GM12865 (cell line): ENCODE measurements at regions not wholly inside any gene's neighbourhood (a gene's known extent, or its start where the extent isn't known, plus 50 kb on each side); places are given as distances from the start of the nearest gene placed in this dataset.

Experiments used
- DNase-seq: peaks from one replicate; pipeline ENCODE4 v3.0.0; 2010; ENCODE audit warnings: low read depth
- H3K4me3 ChIP-seq: 2 replicates; pipeline ENCODE4 v1.5.1; 2011; ENCODE audit warnings: mild to moderate bottlenecking, low read depth, low read length, control low read depth
- TF ChIP-seq, protein P1 (sequence below): IDR thresholded peaks from 2 replicates; pipeline ENCODE4 v1.5.1; 2011; ENCODE audit warnings: low read length, control low read depth, low read depth, inconsistent platforms; ENCODE audit not compliant: insufficient read depth; ENCODE audit errors: missing control alignments

GRCh38 chr6:14313248-14313647, 195.7 kb downstream of the CD83 start:
- peak; percentile 23 for DNase-seq
- TF ChIP-seq, protein P1, sequence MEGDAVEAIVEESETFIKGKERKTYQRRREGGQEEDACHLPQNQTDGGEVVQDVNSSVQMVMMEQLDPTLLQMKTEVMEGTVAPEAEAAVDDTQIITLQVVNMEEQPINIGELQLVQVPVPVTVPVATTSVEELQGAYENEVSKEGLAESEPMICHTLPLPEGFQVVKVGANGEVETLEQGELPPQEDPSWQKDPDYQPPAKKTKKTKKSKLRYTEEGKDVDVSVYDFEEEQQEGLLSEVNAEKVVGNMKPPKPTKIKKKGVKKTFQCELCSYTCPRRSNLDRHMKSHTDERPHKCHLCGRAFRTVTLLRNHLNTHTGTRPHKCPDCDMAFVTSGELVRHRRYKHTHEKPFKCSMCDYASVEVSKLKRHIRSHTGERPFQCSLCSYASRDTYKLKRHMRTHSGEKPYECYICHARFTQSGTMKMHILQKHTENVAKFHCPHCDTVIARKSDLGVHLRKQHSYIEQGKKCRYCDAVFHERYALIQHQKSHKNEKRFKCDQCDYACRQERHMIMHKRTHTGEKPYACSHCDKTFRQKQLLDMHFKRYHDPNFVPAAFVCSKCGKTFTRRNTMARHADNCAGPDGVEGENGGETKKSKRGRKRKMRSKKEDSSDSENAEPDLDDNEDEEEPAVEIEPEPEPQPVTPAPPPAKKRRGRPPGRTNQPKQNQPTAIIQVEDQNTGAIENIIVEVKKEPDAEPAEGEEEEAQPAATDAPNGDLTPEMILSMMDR, result no peak
- H3K4me3 ChIP-seq, result no peak overlapping the region

DNA sequence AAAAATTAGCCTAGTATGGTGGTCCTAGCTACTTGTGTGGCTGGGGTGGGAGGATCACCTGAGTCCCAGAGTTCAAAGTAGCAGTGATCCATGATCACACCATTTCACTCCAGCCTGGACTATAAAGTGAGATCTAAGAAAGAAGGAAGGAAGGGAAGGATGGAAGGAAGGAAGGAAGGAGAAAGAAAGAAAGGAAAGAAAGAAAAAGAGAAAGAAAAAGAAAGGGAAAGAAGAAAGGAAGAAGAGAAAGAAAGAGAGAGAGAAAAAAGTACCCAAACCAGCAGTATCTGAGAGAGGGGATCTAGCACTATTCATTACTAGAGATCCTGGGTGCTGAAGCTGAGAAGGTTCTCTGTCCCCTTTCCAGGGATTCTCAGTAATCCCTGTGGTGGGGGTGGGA, 197.8 kb downstream of the CD83 start:
- DNase-seq, result no peak
- H3K4me3 ChIP-seq, result no peak overlapping the region
- TF ChIP-seq, protein P1, result no peak

- no peak overlapping the region for H3K4me3 ChIP-seq
- DNase-seq, result peak; percentile 9
- TF ChIP-seq, protein P1, result peak; percentile 2
These were observed 199.2 kb downstream of the CD83 start for GRCh38 chr6:14316651-14317386.

- TF ChIP-seq, protein P1, result no peak
- no peak overlapping the region for H3K4me3 ChIP-seq
- DNase-seq, result no peak
These were observed 199.9 kb downstream of the CD83 start for GRCh38 chr6:14317387-14317970.

DNA sequence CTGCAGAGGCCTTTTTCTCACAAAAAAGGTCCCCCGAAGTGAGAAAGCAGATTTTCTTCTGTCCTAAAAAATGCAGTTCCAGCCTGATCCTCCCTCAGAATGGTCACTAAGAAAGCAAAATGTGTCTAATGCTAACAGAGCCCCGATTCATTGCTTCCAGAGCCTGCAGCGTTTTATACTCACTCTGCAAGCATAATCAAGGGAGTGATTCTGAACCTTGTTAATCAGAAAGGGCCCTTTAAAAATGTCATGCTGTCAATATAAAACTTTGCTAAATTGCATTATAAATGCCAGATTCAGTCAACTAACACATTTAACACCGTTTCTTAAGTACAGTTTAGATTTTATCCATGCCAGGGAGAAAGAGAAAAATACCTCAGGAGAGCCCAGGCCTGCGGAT, 202.8 kb downstream of the CD83 start:
- DNase-seq, result no peak
- TF ChIP-seq, protein P1, result no peak
- H3K4me3 ChIP-seq, result no peak overlapping the region

- TF ChIP-seq, protein P1, result no peak
- no peak overlapping the region for H3K4me3 ChIP-seq
- no peak for DNase-seq
These were observed 204.6 kb downstream of the CD83 start for GRCh38 chr6:14321992-14322772.
